GM21390 (cell line): ENCODE measurements at regions not wholly inside any gene's neighbourhood (a gene's known extent, or its start where the extent isn't known, plus 50 kb on each side); places are given as distances from the start of the nearest gene placed in this dataset.

Experiments
- ATAC-seq: cut with Tn5 transposase; IDR thresholded peaks from one replicate; pipeline ENCODE4 v1.9.1; 2021; ENCODE audit not compliant: unreplicated experiment

GRCh38 chr9:86663905-86664304, 283.4 kb downstream of the GAS1 start:
- no peak for ATAC-seq

DNA sequence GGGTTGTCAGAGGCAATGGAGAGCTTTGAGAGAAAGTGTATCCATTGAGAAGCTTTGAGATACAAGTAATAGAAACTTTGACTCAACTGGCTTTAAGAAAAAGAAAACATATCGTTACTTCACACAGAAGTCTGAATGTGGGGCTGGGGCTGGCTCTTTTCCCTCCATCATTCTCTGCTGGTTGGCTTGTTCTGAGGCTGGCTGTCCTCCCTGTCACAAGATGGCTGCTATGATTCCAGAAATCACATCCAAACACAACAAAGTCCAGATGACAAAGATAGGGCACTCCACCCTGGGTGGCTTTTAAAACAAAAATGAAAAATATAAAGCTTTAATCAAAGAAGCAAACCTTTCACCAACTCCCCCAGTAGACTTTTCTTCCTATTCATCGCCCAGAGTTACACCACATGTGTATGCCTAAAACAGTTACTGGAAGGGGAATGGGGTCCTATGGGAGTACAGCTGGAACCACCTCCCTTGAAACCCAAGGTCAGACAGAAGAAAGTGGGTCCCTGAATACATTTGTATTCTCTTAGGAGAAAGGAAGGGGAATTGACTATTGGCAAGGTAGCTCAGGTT, 284.3 kb downstream of the GAS1 start:
- ATAC-seq: no peak

GRCh38 chr9:86660146-86660943, 287.0 kb downstream of the GAS1 start:
- ATAC-seq: no peak

DNA sequence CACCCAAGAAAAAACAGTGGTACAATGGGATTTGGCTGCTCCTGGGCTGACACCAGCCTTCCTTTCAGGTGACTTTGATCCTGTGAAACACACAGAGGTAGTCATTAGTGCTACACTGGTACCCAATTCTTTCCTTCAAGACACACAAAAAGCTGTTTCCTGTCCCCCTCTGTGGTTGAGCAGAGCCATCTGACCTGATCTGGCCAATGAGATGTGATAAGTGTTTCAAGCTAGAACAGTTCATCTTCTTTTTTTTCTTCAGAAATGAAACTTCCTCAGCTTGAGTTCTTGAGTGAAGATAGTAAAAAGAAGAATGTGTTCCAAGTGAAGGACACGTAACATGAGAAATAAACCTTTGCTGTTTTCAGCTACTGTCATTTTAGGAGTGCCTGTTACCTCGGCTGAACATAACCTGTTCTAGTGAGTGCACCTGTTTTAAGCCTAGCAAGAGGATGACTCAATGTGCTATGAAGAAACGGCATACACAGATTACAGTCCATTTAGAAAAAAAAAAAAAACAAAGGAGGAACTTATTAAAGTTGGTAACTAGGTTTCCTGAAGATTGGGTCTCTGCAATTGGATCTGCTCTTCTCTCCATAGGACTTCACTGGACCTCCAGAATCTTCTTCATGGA, 287.8 kb downstream of the GAS1 start:
- no peak for ATAC-seq

DNA sequence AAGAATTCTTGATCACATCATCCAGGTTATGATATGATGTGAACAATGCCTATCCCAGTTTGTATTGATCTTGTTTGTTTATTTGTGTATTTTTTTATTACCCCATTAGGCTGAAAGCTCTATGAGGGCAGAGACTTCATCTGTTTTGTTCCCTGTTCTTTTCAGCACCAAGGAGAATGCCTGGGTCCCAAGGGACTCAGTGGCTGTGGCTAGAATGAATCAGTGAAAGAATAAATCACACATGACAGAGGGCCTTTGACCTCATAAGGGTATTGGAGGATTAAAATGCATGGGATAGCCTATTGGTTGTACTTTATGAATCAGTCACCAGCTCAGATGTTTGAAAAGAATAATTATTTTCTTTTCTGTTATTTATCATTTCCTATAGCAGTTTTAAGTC, 292.2 kb downstream of the GAS1 start:
- no peak for ATAC-seq

GRCh38 chr9:86653466-86653865, 293.8 kb downstream of the GAS1 start:
- no peak for ATAC-seq

DNA sequence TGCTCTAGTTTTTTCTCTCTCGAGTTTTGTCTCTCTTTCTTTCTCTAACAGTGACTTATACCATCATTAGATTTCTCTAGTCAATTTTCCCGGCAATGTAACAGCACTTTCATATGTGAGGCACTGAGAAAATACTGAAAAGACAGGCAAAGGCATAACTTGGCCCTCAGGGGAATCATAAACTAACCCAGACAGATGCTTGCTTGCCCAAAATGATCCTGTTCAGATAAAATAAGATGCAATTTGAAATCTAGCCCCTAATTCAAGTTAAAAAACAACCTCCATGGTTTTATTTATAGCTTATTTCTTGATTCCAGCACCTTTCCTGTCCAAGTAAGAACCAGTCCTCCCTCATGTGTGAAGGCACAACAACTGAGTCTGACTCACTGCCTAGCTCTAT, 294.6 kb downstream of the GAS1 start:
- ATAC-seq: no peak

GRCh38 chr9:86649913-86650312, 295.7 kb upstream of the TUT7 start:
- ATAC-seq: no peak

- no peak for ATAC-seq
Observed at GRCh38 chr9:86648828-86649170, 294.6 kb upstream of the TUT7 start.

GRCh38 chr9:86648156-86648827, 294.1 kb upstream of the TUT7 start:
- ATAC-seq: no peak

- ATAC-seq: no peak
Observed at GRCh38 chr9:86645303-86645702, 291.1 kb upstream of the TUT7 start.

DNA sequence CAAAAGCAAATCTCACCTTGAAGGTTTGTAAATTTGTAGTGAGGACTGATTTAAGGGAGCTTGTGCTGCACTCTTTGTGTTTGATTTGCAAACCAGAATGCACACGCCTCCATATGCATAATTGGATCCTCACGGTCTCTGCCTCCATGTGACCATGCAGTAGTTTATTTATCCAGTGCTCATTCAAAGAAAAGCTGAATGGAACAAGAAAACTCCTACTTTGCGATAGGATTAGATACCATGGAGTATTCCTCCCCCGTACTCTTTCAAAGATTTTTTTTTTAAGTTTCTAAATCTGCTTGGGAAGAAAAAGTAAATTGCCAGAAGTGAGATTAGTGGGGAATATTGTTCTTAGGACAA, 290.4 kb upstream of the TUT7 start:
- ATAC-seq: no peak

GRCh38 chr9:86643946-86644674, 289.9 kb upstream of the TUT7 start:
- no peak for ATAC-seq

DNA sequence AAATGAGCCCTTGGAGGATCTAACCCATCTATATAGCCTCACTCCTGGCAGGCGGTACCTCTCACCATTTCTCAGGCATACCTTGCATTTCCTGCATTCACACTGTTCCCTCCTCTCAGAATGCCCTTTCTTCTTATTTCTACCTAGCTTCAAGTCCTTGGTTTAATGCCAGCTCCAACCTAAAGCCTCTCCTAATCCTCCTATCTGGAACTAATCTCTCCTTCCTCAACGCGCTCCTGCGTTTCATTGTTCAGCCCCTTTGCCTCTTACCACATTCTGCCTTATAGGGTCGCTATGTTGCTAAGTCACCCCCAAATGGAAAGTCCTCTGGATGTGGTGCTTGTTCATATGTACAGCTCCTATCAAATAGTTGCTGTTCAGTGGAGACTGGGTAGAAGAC, 288.5 kb upstream of the TUT7 start:
- ATAC-seq: no peak

- ATAC-seq: no peak
Observed at GRCh38 chr9:86641970-86642369, 287.8 kb upstream of the TUT7 start.

DNA sequence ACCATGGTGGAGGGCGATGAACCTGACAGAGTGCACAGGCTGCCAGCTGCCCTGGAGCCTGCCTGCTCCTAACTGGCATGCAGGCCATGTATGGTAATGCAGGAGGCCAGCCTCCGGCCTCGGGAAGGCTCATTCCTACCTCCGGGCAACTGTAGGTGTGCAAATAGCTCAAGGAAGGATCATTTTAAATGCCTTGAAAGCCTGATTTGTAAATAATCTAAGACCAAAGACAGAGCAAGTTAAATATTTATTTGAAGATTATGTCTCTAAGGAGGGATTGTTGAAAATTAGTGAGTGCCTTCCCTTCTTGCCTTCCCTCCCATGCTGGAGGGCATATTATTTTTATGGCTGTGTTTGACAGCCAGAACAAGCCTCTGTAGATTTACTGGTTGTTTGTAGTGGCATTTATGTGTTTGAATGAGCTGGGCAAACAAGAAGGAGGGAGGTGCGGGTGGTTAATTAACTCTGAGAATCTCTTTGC, 285.7 kb upstream of the TUT7 start:
- no peak for ATAC-seq

- ATAC-seq: no peak
Observed at GRCh38 chr9:86639287-86639686, 285.1 kb upstream of the TUT7 start.

DNA sequence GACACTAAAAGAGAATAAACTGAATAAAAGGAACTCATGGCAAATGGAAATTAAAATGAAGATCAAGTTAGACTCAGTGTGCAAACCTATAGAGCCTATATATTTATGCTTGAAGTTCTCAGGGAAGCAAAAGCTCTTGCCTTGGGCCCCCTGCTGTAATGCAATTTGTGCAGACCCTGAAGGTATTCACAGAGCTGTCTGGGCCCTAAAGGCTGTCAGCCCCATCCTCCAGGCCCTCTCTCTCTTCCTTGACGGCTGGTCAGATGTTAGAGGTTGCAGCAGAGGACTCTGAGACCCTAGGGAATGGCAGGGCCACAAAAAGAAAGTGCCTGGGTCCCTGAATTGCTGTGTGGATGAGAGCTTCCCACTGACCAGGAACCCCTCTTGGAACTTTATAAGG, 283.9 kb upstream of the TUT7 start:
- no peak for ATAC-seq

GRCh38 chr9:86637515-86637914, 283.3 kb upstream of the TUT7 start:
- ATAC-seq: no peak

DNA sequence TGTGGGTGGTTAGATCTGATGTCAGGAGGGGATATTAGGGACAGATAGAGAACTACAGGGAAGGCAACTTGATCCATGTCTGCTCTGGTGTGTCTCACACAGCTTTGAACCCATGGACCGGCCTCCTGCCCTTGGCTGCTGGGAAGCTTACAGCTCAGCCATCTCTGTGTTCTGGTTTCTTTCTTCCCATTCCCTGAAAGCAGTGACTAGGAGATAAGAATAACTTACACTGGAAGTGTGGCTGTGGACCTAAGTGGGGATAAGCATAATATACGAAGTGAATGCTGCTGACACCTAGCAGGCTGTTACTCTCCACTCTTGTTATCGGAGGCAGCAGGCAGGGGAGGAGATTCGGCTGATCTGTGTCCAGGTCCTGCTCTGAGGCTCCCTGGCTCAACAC, 282.3 kb upstream of the TUT7 start:
- no peak for ATAC-seq

DNA sequence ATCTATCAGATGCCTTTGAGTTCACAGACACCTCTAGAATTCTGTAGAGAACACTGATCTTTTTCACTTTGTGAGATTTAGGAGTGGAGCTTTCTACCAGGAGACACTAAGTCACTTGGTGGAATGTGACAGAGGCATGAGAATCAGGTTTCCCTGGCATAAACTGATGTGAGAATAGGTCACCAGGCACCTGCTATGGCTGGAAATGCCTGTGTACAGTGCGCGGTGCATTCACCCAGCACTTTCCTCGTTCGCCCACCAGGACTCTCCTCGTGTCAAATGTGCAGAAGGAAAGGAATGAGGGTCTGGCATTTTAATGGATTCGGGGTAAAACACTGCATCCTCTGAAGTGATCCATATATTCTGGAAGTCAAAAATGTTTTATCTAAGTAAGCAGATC, 281.8 kb upstream of the TUT7 start:
- no peak for ATAC-seq
